ENCODE measurements at regions not wholly inside any gene's neighbourhood (a gene's known extent, or its start where the extent isn't known, plus 50 kb on each side); places are given as distances from the start of the nearest gene placed in this dataset.

DNA sequence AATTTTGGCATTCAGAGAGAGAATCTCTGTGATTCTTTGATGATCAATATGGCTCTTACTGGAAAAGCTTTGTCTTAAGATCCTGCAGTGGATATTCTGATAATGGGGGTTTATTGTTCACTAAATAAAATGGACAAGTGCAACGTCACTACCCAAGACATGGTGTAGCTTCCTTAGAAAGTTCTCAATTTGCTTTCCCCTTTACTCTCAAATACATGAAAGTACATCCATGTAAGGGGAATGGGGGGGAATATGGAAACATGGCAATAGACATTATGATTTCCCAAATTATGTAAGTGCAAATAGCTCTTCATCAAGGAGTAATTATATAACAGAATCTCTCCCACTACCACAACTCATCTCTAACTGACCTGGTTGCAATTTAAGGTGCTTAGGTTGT is 126.3 kb upstream of the DPYD start:
- intact Hi-C loops (cut with DNase I) = no loop called here
- Histone ChIP-seq H3K36me3 (ENCODE audit: control insufficient read depth in 2 of 3, insufficient read depth in 3 of 3, low read length in 3 of 3) (no peaks in the 10 kb centered on the region), H3K27ac (ENCODE audit: low read depth in 2 of 2, low read length in 2 of 2) (no peak overlapping the region), H3K4me1 (ENCODE audit: control insufficient read depth in 2 of 3, insufficient read depth in 2 of 3, low read depth in 1 of 3, low read length in 3 of 3) (peaks cover 0 to 9% (median 7%) of the 10 kb centered on the region in 3 donors), H3K4me3 (ENCODE audit: low read length in 3 of 3) (no peak overlapping the region), H3K27me3 (ENCODE audit: control insufficient read depth, insufficient read depth, low read length) (peaks cover 45% of the 10 kb centered on the region), H3K9me3 (ENCODE audit: control insufficient read depth in 2 of 3, insufficient read depth in 1 of 3, low read length in 3 of 3) (no peaks in the 10 kb centered on the region), H3K9ac (ENCODE audit: low read length in 3 of 3) (no peak overlapping the region)
- FAIRE-seq (no peak), DNase-seq (no peak)
- TF ChIP-seq, protein P1, sequence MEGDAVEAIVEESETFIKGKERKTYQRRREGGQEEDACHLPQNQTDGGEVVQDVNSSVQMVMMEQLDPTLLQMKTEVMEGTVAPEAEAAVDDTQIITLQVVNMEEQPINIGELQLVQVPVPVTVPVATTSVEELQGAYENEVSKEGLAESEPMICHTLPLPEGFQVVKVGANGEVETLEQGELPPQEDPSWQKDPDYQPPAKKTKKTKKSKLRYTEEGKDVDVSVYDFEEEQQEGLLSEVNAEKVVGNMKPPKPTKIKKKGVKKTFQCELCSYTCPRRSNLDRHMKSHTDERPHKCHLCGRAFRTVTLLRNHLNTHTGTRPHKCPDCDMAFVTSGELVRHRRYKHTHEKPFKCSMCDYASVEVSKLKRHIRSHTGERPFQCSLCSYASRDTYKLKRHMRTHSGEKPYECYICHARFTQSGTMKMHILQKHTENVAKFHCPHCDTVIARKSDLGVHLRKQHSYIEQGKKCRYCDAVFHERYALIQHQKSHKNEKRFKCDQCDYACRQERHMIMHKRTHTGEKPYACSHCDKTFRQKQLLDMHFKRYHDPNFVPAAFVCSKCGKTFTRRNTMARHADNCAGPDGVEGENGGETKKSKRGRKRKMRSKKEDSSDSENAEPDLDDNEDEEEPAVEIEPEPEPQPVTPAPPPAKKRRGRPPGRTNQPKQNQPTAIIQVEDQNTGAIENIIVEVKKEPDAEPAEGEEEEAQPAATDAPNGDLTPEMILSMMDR (IDR thresholded peaks at IDR 0.05; ENCODE audit: borderline replicate concordance, extremely low read depth, insufficient read depth) = no peak

DNA sequence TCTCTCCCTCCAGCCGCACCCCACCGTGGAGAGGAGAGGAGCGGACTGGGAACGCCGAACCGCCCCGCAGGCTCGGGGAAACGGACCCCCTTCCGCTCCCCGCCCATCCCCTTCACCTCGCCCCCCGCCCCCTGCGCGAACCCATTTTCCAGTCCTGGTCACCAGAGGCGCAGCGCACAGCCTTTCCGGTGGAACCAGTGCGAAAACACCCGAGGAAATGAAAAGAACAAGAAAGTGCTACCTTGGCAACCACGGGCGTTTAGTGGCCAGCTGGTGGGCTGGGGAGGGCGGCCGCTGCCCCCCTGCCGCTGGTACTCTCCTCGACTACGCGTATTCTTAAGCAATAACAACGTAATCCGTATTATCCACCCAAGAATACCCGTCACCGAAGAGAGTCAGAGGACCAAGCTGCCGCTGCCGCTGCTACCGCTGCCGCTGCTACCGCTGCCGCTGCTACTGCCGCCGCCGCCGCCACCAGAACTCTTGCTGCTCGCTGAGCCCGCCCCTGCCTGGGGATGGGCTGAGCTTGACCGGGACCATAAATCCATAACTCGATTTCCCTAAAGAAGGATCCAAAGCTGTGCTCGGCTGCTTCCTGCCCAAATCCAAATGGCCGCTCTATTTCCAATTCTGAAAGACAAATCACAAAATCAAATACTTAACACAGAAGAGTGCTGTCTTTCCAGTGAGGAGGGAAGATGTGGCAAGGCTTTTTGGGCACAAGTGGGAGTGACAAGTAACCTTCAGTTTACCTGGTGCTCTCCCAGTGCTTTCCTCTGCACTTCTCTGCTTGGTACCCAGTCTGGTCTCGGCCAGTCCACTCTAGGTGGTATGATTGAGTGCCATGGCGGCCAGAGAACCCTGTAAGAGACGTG is 125.2 kb upstream of the DPYD start:
- no peaks in the 10 kb centered on the region for H3K36me3 ChIP-seq (ENCODE audit: control insufficient read depth in 2 of 3, insufficient read depth in 3 of 3, low read length in 3 of 3)
- no peaks in the 10 kb centered on the region for H3K9me3 ChIP-seq (ENCODE audit: control insufficient read depth in 2 of 3, insufficient read depth in 1 of 3, low read length in 3 of 3)
- H3K27ac ChIP-seq (ENCODE audit: low read depth in 2 of 2, low read length in 2 of 2) = no peak overlapping the region
- no peak for FAIRE-seq
- H3K4me1 ChIP-seq (ENCODE audit: control insufficient read depth in 2 of 3, insufficient read depth in 2 of 3, low read depth in 1 of 3, low read length in 3 of 3) = peaks cover 0 to 9% (median 7%) of the 10 kb centered on the region in 3 donors
- peaks cover 45% of the 10 kb centered on the region for H3K27me3 ChIP-seq (ENCODE audit: control insufficient read depth, insufficient read depth, low read length)
- intact Hi-C loops (cut with DNase I) = no loop called here
- H3K4me3 ChIP-seq (ENCODE audit: low read length in 3 of 3) = peak overlapping the region in 1 of 3 donors; percentile 20
- TF ChIP-seq, protein P1 (IDR thresholded peaks at IDR 0.05; ENCODE audit: borderline replicate concordance, extremely low read depth, insufficient read depth) = no peak
- DNase-seq = peak; percentile 26 to 49 (median 33)
- H3K9ac ChIP-seq (ENCODE audit: low read length in 3 of 3) = no peak overlapping the region

DNA sequence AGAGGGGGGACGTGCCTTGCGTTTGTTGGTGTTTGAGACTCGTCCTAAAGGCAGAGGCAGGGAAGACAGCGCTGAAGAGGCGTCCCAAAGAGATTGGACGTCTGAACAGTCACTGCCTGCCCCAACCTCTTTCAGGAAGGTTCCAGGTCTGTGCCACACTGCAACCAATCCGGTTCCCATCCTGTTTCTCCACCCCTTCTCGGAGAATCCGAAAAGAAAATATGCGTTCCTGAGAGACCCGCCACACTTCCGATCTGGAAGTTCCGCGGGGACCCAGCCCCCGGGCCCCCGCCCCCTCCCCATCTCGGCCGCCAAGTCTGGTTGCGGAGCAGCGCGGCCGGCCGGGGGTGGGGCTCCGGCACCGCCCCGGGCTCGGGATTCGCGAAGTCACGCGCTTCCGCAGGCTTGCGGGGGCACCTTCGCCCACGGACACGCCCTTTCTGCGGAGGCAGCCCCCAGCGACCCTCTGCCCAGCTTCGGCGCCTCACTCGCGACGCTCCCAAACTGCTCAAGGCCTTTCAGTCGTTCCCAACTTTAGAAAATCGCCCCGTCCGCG is 124.5 kb upstream of the DPYD start:
- no peak overlapping the region for H3K9ac ChIP-seq (ENCODE audit: low read length in 3 of 3)
- H3K27ac ChIP-seq (ENCODE audit: low read depth in 2 of 2, low read length in 2 of 2) = no peak overlapping the region
- no peaks in the 10 kb centered on the region for H3K9me3 ChIP-seq (ENCODE audit: control insufficient read depth in 2 of 3, insufficient read depth in 1 of 3, low read length in 3 of 3)
- peaks cover 0 to 9% (median 7%) of the 10 kb centered on the region in 3 donors for H3K4me1 ChIP-seq (ENCODE audit: control insufficient read depth in 2 of 3, insufficient read depth in 2 of 3, low read depth in 1 of 3, low read length in 3 of 3)
- H3K36me3 ChIP-seq (ENCODE audit: control insufficient read depth in 2 of 3, insufficient read depth in 3 of 3, low read length in 3 of 3) = no peaks in the 10 kb centered on the region
- peak in 4 of 5 donors; percentile 14 to 53 (median 26) for DNase-seq
- H3K27me3 ChIP-seq (ENCODE audit: control insufficient read depth, insufficient read depth, low read length) = peaks cover 45% of the 10 kb centered on the region
- intact Hi-C loops (cut with DNase I) = no loop called here
- TF ChIP-seq, protein P1 (IDR thresholded peaks at IDR 0.05; ENCODE audit: borderline replicate concordance, extremely low read depth, insufficient read depth) = no peak
- peak overlapping the region in 2 of 3 donors; percentile 2 to 20 for H3K4me3 ChIP-seq (ENCODE audit: low read length in 3 of 3)
- no peak for FAIRE-seq

Data from kidney (tissue), 13 donors.